Caco-2 (cell line): ENCODE measurements at regions not wholly inside any gene's neighbourhood (a gene's known extent, or its start where the extent isn't known, plus 50 kb on each side); places are given as distances from the start of the nearest gene placed in this dataset.

Source experiments
- BruUV-seq: library from RNA; stranded (reverse); fragments of 400-500 nt; replicated peaks from 2 replicates; lab custom pipeline; 2021; lab: Mats Ljungman, UMichigan
- CTCF ChIA-PET: fragments of 300-600 bp; sonication (Branson Sonifier 250); formaldehyde crosslinking; loops from one replicate; lab custom pipeline; 2022; ENCODE audit warnings: antibody characterized with exemption; lab: Charles Lee
- POLR2A ChIA-PET: fragments of 300-600 bp; sonication (Branson Sonifier 250); formaldehyde crosslinking; loops from one replicate; lab custom pipeline; 2022; ENCODE audit warnings: antibody characterized with exemption; lab: Charles Lee
- DNase-seq, 2 experiments: peaks; one replicate each; pipeline versions ENCODE4 v3.0.0 to v3.0.0-alpha.2; 2020 to 2022
- H3K27me3 ChIP-seq: replicated peaks from 2 replicates; pipeline ENCODE4 v1.6.0; 2011; ENCODE audit warnings: low read length; ENCODE audit not compliant: control insufficient read depth, insufficient read depth
- H3K36me3 ChIP-seq: 2 replicates; pipeline ENCODE4 v1.5.1; 2011; ENCODE audit warnings: low read length; ENCODE audit not compliant: control insufficient read depth, insufficient read depth
- H3K4me1 ChIP-seq: fragments of 250-450 bp; sonication (Bioruptor Pico); 2 replicates; pipeline ENCODE4 v1.5.1; 2020; ENCODE audit warnings: mild to moderate bottlenecking
- H3K4me3 ChIP-seq: 2 replicates; pipeline ENCODE4 v1.5.1; 2011; ENCODE audit warnings: low read depth, mild to moderate bottlenecking, control low read depth, low read length
- H3K9me3 ChIP-seq: fragments of 250-450 bp; sonication (Bioruptor Pico); 2 replicates; pipeline ENCODE4 v1.5.1; 2020; ENCODE audit warnings: mild to moderate bottlenecking, moderate library complexity
- H3K27ac Mint-ChIP-seq: one replicate; pipeline ENCODE4 v1.8.0; 2022; ENCODE audit warnings: mixed read lengths; ENCODE audit not compliant: unreplicated experiment
- H3K27me3 Mint-ChIP-seq: one replicate; pipeline ENCODE4 v1.8.0; 2022; ENCODE audit warnings: mixed read lengths; ENCODE audit not compliant: insufficient read depth, unreplicated experiment
- H3K36me3 Mint-ChIP-seq: one replicate; pipeline ENCODE4 v1.8.0; 2022; ENCODE audit warnings: mild to moderate bottlenecking, mixed read lengths; ENCODE audit not compliant: insufficient read depth, unreplicated experiment
- H3K4me1 Mint-ChIP-seq: one replicate; pipeline ENCODE4 v1.8.0; 2022; ENCODE audit warnings: low read depth, mixed read lengths; ENCODE audit not compliant: unreplicated experiment
- H3K4me3 Mint-ChIP-seq: one replicate; pipeline ENCODE4 v1.8.0; 2022; ENCODE audit warnings: mild to moderate bottlenecking, moderate library complexity, mixed read lengths; ENCODE audit not compliant: unreplicated experiment
- H3K9me3 Mint-ChIP-seq: one replicate; pipeline ENCODE4 v1.8.0; 2022; ENCODE audit warnings: mixed read lengths; ENCODE audit not compliant: unreplicated experiment
- intact Hi-C: fragments of 100-400 bp; cut with micrococcal nuclease; formaldehyde crosslinking; loops from one replicate; pipeline ENCODE4 v1.10.0; 2022; ENCODE audit not compliant: unreplicated experiment
- TF ChIP-seq, protein P1 (sequence below), 2 experiments: fragments of 200-600 bp in 1 of 2; IDR thresholded peaks; 1 replicate in 1 of 2; 2 replicates in 1 of 2; pipeline versions ENCODE4 v1.5.1 to v1.8.0; 2011 to 2022; ENCODE audit warnings: antibody characterized with exemption in 1 of 2, control low read depth in 1 of 2, inconsistent platforms in 1 of 2, low read depth in 1 of 2, low read length in 1 of 2, mild to moderate bottlenecking in 1 of 2, moderate library complexity in 1 of 2; ENCODE audit not compliant: insufficient read depth in 1 of 2, severe bottlenecking in 1 of 2, unreplicated experiment in 1 of 2

- Histone ChIP-seq H3K27me3 (no peaks in the 10 kb centered on the region), H3K9me3 (no peaks in the 10 kb centered on the region), H3K4me1 (no peaks in the 10 kb centered on the region), H3K36me3 (no peaks in the 10 kb centered on the region), H3K4me3 (no peak overlapping the region)
- POLR2A ChIA-PET, result no interaction called here
- CTCF ChIA-PET, result no interaction called here
- no peak for DNase-seq
- Mint-ChIP-seq H3K4me3 (no peak overlapping the region), H3K27me3 (peaks cover 39% of the 10 kb centered on the region), H3K9me3 (no peaks in the 10 kb centered on the region), H3K36me3 (no peaks in the 10 kb centered on the region), H3K27ac (no peak overlapping the region), H3K4me1 (no peaks in the 10 kb centered on the region)
- BruUV-seq, result no TSS peak
- TF ChIP-seq, protein P1, sequence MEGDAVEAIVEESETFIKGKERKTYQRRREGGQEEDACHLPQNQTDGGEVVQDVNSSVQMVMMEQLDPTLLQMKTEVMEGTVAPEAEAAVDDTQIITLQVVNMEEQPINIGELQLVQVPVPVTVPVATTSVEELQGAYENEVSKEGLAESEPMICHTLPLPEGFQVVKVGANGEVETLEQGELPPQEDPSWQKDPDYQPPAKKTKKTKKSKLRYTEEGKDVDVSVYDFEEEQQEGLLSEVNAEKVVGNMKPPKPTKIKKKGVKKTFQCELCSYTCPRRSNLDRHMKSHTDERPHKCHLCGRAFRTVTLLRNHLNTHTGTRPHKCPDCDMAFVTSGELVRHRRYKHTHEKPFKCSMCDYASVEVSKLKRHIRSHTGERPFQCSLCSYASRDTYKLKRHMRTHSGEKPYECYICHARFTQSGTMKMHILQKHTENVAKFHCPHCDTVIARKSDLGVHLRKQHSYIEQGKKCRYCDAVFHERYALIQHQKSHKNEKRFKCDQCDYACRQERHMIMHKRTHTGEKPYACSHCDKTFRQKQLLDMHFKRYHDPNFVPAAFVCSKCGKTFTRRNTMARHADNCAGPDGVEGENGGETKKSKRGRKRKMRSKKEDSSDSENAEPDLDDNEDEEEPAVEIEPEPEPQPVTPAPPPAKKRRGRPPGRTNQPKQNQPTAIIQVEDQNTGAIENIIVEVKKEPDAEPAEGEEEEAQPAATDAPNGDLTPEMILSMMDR (IDR thresholded peaks at IDR 0.05; ENCODE audit: insufficient read depth in 1 of 2, low read depth in 1 of 2, low read length in 1 of 2, severe bottlenecking in 1 of 2, unreplicated experiment in 1 of 2), result no peak
- intact Hi-C loops, result no loop called here
These were observed 149.4 kb downstream of the DICER1 start for GRCh38 chr14:95007921-95008320.

GRCh38 chr14:95006479-95006878 lies 150.8 kb downstream of the DICER1 start:
- H3K36me3 ChIP-seq, result no peaks in the 10 kb centered on the region
- no peaks in the 10 kb centered on the region for H3K4me1 Mint-ChIP-seq
- CTCF ChIA-PET, result no interaction called here
- H3K9me3 Mint-ChIP-seq, result no peaks in the 10 kb centered on the region
- H3K27me3 ChIP-seq, result no peaks in the 10 kb centered on the region; the same call in 1 of the 2 replicates
- no peaks in the 10 kb centered on the region for H3K36me3 Mint-ChIP-seq
- no peak overlapping the region for H3K4me3 ChIP-seq
- H3K9me3 ChIP-seq, result no peaks in the 10 kb centered on the region
- DNase-seq, result no peak
- no peaks in the 10 kb centered on the region for H3K4me1 ChIP-seq
- TF ChIP-seq, protein P1 (IDR thresholded peaks at IDR 0.05; ENCODE audit: insufficient read depth in 1 of 2, low read depth in 1 of 2, low read length in 1 of 2, severe bottlenecking in 1 of 2, unreplicated experiment in 1 of 2), result no peak
- H3K4me3 Mint-ChIP-seq, result no peak overlapping the region
- no TSS peak for BruUV-seq
- H3K27me3 Mint-ChIP-seq, result peaks cover 32% of the 10 kb centered on the region
- no peak overlapping the region for H3K27ac Mint-ChIP-seq
- intact Hi-C loops, result no loop called here
- POLR2A ChIA-PET, result no interaction called here

DNA sequence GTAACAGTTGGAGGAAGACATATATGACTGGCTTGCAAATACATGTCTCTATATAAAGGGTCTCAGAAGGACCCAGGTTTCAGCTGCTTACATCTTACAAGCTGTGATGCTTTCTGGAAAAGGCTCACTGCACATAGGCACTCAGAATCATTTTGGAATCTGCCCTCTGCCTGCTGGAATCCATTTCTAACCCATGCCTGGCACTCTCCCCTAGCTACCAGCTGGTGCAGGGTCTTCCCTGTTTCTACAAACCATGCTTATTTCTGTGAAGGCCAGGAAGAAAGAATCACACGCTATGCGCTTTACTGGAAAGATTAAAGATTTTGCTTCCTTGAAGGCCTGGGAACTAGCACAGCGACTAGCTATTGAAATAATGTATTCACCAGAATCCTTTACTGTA lies 151.3 kb downstream of the DICER1 start:
- Histone ChIP-seq H3K4me3 (no peak overlapping the region), H3K9me3 (no peaks in the 10 kb centered on the region), H3K4me1 (no peaks in the 10 kb centered on the region), H3K36me3 (no peaks in the 10 kb centered on the region), H3K27me3 (no peaks in the 10 kb centered on the region; the same call in 1 of the 2 replicates)
- BruUV-seq, result no TSS peak
- H3K27me3 Mint-ChIP-seq, result peaks cover 34% of the 10 kb centered on the region
- H3K36me3 Mint-ChIP-seq, result no peaks in the 10 kb centered on the region
- no peak overlapping the region for H3K4me3 Mint-ChIP-seq
- CTCF ChIA-PET, result no interaction called here
- no peak overlapping the region for H3K27ac Mint-ChIP-seq
- no peak for DNase-seq
- no peaks in the 10 kb centered on the region for H3K9me3 Mint-ChIP-seq
- TF ChIP-seq, protein P1 (IDR thresholded peaks at IDR 0.05; ENCODE audit: insufficient read depth in 1 of 2, low read depth in 1 of 2, low read length in 1 of 2, severe bottlenecking in 1 of 2, unreplicated experiment in 1 of 2), result no peak
- H3K4me1 Mint-ChIP-seq, result no peaks in the 10 kb centered on the region
- POLR2A ChIA-PET, result no interaction called here
- intact Hi-C loops, result no loop called here
